ENCODE measurements at regions not wholly inside any gene's neighbourhood (a gene's known extent, or its start where the extent isn't known, plus 50 kb on each side); places are given as distances from the start of the nearest gene placed in this dataset.

DNA sequence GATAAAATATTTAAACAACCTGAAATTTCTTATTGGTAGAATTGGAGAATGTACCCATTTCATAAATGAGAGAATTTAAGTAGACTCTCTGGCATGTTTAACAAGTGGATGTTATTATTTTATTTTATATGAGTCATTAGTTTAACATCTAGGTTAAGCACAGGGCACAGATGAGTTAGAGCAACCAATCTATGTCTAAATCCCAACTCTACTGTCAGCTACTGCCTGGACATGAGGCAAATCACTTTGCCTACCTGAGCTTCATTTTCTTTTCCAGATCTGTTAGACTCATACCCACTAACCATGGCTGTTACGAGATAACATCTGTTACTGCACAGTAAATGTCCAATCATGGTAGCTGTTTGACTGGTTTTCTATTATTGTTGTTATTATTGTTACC is 251.1 kb downstream of the INHBA start:
- TF ChIP-seq, protein P1, sequence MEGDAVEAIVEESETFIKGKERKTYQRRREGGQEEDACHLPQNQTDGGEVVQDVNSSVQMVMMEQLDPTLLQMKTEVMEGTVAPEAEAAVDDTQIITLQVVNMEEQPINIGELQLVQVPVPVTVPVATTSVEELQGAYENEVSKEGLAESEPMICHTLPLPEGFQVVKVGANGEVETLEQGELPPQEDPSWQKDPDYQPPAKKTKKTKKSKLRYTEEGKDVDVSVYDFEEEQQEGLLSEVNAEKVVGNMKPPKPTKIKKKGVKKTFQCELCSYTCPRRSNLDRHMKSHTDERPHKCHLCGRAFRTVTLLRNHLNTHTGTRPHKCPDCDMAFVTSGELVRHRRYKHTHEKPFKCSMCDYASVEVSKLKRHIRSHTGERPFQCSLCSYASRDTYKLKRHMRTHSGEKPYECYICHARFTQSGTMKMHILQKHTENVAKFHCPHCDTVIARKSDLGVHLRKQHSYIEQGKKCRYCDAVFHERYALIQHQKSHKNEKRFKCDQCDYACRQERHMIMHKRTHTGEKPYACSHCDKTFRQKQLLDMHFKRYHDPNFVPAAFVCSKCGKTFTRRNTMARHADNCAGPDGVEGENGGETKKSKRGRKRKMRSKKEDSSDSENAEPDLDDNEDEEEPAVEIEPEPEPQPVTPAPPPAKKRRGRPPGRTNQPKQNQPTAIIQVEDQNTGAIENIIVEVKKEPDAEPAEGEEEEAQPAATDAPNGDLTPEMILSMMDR (conservative IDR thresholded peaks at IDR 0.05; ENCODE audit: low read length): no peak
- no peak for TF ChIP-seq EZH2phosphoT487 (IDR thresholded peaks at IDR 0.05; ENCODE audit: borderline replicate concordance, low read depth, low read length)
